Endodermal cell (in vitro differentiated cells): ENCODE measurements at regions not wholly inside any gene's neighbourhood (a gene's known extent, or its start where the extent isn't known, plus 50 kb on each side); places are given as distances from the start of the nearest gene placed in this dataset.

Experiments
- DNase-seq: peaks from one replicate; pipeline ENCODE4 v3.0.0-alpha.2; 2017
- H3K27ac ChIP-seq: 2 replicates; pipeline ENCODE4 v1.5.1; 2013; ENCODE audit warnings: mild to moderate bottlenecking, low read depth, low read length, moderate library complexity
- H3K27me3 ChIP-seq: 2 replicates; pipeline ENCODE4 v1.6.1; 2013; ENCODE audit warnings: mild to moderate bottlenecking, low read length, moderate library complexity; ENCODE audit not compliant: insufficient read depth, control insufficient read depth, poor library complexity, severe bottlenecking
- H3K36me3 ChIP-seq: 2 replicates; pipeline ENCODE4 v1.7.0; 2013; ENCODE audit warnings: mild to moderate bottlenecking, low read length, moderate library complexity; ENCODE audit not compliant: control insufficient read depth, insufficient read depth
- H3K4me1 ChIP-seq: one replicate; pipeline ENCODE4 v1.7.0; 2013; ENCODE audit warnings: low read length; ENCODE audit not compliant: control insufficient read depth, insufficient read depth
- H3K4me3 ChIP-seq: 2 replicates; pipeline ENCODE4 v1.5.1; 2013; ENCODE audit warnings: mild to moderate bottlenecking, low read length, moderate library complexity
- H3K9ac ChIP-seq: 2 replicates; pipeline ENCODE4 v1.6.1; 2013; ENCODE audit warnings: mild to moderate bottlenecking, low read length, moderate library complexity; ENCODE audit not compliant: poor library complexity, severe bottlenecking; ENCODE audit errors: extremely low read depth
- H3K9me3 ChIP-seq: 2 replicates; pipeline ENCODE4 v1.6.1; 2013; ENCODE audit warnings: mild to moderate bottlenecking, low read length, moderate library complexity; ENCODE audit not compliant: control insufficient read depth
- H3K27ac Mint-ChIP-seq: 2 replicates; pipeline ENCODE4 v1.8.0; 2020; ENCODE audit warnings: mixed read lengths
- H3K27me3 Mint-ChIP-seq: 2 replicates; pipeline ENCODE4 v1.8.0; 2021; ENCODE audit warnings: mild to moderate bottlenecking, mixed read lengths; ENCODE audit not compliant: insufficient read depth
- H3K36me3 Mint-ChIP-seq: 2 replicates; pipeline ENCODE4 v1.8.0; 2020; ENCODE audit warnings: low read depth, mixed read lengths
- H3K4me1 Mint-ChIP-seq: 2 replicates; pipeline ENCODE4 v1.8.0; 2020; ENCODE audit warnings: mixed read lengths
- H3K4me3 Mint-ChIP-seq: 2 replicates; pipeline ENCODE4 v1.8.0; 2020; ENCODE audit warnings: mild to moderate bottlenecking, moderate library complexity, mixed read lengths
- H3K9me3 Mint-ChIP-seq: 2 replicates; pipeline ENCODE4 v1.8.0; 2020; ENCODE audit warnings: mild to moderate bottlenecking, mixed read lengths
- WGBS, 2 experiments: methylation state at CpG; one replicate each; pipeline versions ENCODE4 v1.1.5 to v1.1.7; 2013; ENCODE audit warnings: missing lambda C conversion rate in 2 of 2, mixed read lengths in 1 of 2; ENCODE audit not compliant: insufficient coverage in 1 of 2, insufficient read length in 1 of 2; 5-methylcytosine and 5-hydroxymethylcytosine counted together
- TF ChIP-seq, protein P1 (sequence below): fragments of 200-600 bp; sonication (generic); conservative IDR thresholded peaks from 2 replicates; pipeline ENCODE4 v1.5.0; 2021; ENCODE audit warnings: antibody characterized with exemption, mild to moderate bottlenecking

DNA sequence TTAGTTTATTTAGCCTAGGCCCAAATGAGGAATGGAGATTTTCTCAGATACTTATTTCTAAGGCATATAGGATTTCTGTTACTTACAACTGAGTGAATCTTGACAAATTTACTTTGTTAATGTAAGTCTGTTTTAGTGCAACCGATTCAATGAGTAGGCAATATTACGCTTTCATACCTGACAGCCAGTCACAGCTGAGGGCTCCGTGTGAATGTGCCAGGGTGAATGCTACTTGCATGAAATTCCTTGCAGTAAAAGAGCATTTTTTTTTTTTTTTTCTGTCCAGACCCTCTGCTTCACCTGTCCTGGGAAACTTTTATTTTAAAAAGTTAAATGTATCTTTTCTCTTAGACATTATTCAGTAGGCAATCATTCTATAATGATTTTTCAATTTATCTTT is 1100.0 kb downstream of the FAT4 start:
- TF ChIP-seq, protein P1, sequence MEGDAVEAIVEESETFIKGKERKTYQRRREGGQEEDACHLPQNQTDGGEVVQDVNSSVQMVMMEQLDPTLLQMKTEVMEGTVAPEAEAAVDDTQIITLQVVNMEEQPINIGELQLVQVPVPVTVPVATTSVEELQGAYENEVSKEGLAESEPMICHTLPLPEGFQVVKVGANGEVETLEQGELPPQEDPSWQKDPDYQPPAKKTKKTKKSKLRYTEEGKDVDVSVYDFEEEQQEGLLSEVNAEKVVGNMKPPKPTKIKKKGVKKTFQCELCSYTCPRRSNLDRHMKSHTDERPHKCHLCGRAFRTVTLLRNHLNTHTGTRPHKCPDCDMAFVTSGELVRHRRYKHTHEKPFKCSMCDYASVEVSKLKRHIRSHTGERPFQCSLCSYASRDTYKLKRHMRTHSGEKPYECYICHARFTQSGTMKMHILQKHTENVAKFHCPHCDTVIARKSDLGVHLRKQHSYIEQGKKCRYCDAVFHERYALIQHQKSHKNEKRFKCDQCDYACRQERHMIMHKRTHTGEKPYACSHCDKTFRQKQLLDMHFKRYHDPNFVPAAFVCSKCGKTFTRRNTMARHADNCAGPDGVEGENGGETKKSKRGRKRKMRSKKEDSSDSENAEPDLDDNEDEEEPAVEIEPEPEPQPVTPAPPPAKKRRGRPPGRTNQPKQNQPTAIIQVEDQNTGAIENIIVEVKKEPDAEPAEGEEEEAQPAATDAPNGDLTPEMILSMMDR: no peak
- WGBS, 2 experiments: 87 to 100% methylated on average over 1 to 3 of the region's 3 CpGs
- H3K4me3 ChIP-seq: no peak overlapping the region
- Mint-ChIP-seq H3K36me3 (no peaks in the 10 kb centered on the region), H3K27ac (no peak overlapping the region), H3K27me3 (no peaks in the 10 kb centered on the region), H3K4me1 (no peaks in the 10 kb centered on the region), H3K4me3 (no peak overlapping the region), H3K9me3 (no peaks in the 10 kb centered on the region)
- DNase-seq: no peak
- H3K27ac ChIP-seq: no peak overlapping the region
- no peaks in the 10 kb centered on the region for H3K4me1 ChIP-seq
- H3K27me3 ChIP-seq: no peaks in the 10 kb centered on the region
- H3K9ac ChIP-seq: no peak overlapping the region
- peaks cover 5% of the 10 kb centered on the region for H3K9me3 ChIP-seq
- no peaks in the 10 kb centered on the region for H3K36me3 ChIP-seq

DNA sequence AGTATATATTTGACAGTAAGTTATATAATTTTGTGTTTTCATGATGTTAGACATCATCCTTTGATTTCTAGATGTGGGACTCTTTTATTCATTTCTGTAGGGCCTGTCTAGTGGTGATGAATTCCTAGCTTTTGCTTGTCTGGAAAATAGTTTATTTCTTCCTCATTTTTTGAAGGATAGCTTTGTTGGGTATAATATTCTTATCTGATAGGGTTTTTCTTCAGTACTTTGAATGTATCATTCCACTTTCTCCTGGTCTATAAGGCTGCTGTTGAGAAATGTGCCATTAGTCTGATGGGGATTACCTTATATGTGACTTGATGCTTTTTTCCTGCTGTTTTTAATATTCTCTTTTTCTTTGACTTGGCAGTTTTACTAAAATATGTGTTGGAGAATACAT is 1104.5 kb downstream of the FAT4 start:
- peaks cover 5% of the 10 kb centered on the region for H3K9me3 ChIP-seq
- Mint-ChIP-seq H3K4me3 (no peak overlapping the region), H3K9me3 (no peaks in the 10 kb centered on the region)

DNA sequence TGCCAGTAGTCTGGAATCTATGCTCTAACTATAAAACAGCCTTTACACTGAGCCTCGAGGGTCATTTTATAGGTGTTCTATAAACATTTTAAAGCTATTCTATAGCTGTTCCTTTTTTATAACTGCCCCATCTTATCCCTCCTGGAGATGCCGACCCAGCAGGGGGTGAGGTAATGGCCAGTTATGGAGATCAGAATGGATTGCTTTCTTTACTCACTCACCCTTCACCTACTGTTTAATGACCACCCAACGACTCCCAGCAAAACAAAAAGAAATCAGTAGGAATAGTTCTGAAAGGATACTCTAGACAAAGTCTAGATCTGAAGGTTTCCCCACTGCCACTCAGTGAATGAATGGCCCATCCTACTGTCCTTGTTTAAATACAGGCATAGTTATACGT is 1113.1 kb downstream of the FAT4 start:
- Mint-ChIP-seq H3K27ac (no peak overlapping the region), H3K4me1 (peaks cover 9% of the 10 kb centered on the region), H3K36me3 (no peaks in the 10 kb centered on the region), H3K9me3 (no peaks in the 10 kb centered on the region), H3K27me3 (no peaks in the 10 kb centered on the region), H3K4me3 (no peak overlapping the region)
- no peak for DNase-seq
- Histone ChIP-seq H3K27ac (no peak overlapping the region), H3K27me3 (no peaks in the 10 kb centered on the region), H3K4me1 (no peaks in the 10 kb centered on the region), H3K4me3 (no peak overlapping the region), H3K9me3 (no peaks in the 10 kb centered on the region), H3K36me3 (no peaks in the 10 kb centered on the region), H3K9ac (no peak overlapping the region)
- TF ChIP-seq, protein P1: no peak
- WGBS, 2 experiments: 100% methylated on average over 4 of the region's 4 CpGs; no CpG with 5 or more reads in 1 of the 2 experiments

More for the DNA sequence above, 1104.5 kb downstream of the FAT4 start:
- Mint-ChIP-seq H3K36me3 (no peaks in the 10 kb centered on the region), H3K27ac (no peak overlapping the region), H3K4me1 (no peaks in the 10 kb centered on the region), H3K27me3 (no peaks in the 10 kb centered on the region)
- Histone ChIP-seq H3K9ac (no peak overlapping the region), H3K4me3 (no peak overlapping the region), H3K27me3 (no peaks in the 10 kb centered on the region), H3K4me1 (no peaks in the 10 kb centered on the region), H3K36me3 (no peaks in the 10 kb centered on the region), H3K27ac (no peak overlapping the region)
- no peak for DNase-seq
- TF ChIP-seq, protein P1: no peak
